Loucy (cell line): ENCODE measurements at regions not wholly inside any gene's neighbourhood (a gene's known extent, or its start where the extent isn't known, plus 50 kb on each side); places are given as distances from the start of the nearest gene placed in this dataset.

ENCODE experiments used
- H2AFZ ChIP-seq: fragments of 200-600 bp; sonication (generic); 2 replicates; pipeline ENCODE4 v1.6.0; 2016; ENCODE audit warnings: antibody characterized with exemption, mild to moderate bottlenecking, low read length, moderate library complexity
- H3F3A ChIP-seq: fragments of 200-600 bp; 2 replicates; pipeline ENCODE4 v1.6.0; 2016; ENCODE audit warnings: antibody characterized with exemption, low read depth, mild to moderate bottlenecking
- H3K27me3 ChIP-seq: fragments of 200-600 bp; sonication (generic); 2 replicates; pipeline ENCODE4 v1.6.1; 2014; ENCODE audit warnings: low read length, mild to moderate bottlenecking; ENCODE audit not compliant: insufficient read depth, poor library complexity, severe bottlenecking
- H3K36me3 ChIP-seq: fragments of 200-600 bp; sonication (generic); 2 replicates; pipeline ENCODE4 v1.6.1; 2016; ENCODE audit warnings: low read length; ENCODE audit not compliant: insufficient read depth
- H3K4me1 ChIP-seq: fragments of 200-600 bp; sonication (generic); 2 replicates; pipeline ENCODE4 v1.5.1; 2014; ENCODE audit warnings: low read length, mild to moderate bottlenecking; ENCODE audit not compliant: insufficient read depth, poor library complexity, severe bottlenecking
- H3K4me2 ChIP-seq: fragments of 200-600 bp; sonication (generic); 2 replicates; pipeline ENCODE4 v1.6.0; 2014; ENCODE audit warnings: antibody characterized with exemption, low read length, low read depth, mild to moderate bottlenecking; ENCODE audit not compliant: poor library complexity, severe bottlenecking
- H3K4me3 ChIP-seq: fragments of 200-600 bp; sonication (generic); 2 replicates; pipeline ENCODE4 v1.5.1; 2014; ENCODE audit warnings: low read length, mild to moderate bottlenecking, mixed read lengths; ENCODE audit not compliant: poor library complexity, severe bottlenecking
- H3K79me2 ChIP-seq: fragments of 200-600 bp; sonication (generic); 2 replicates; pipeline ENCODE4 v1.6.1; 2014; ENCODE audit warnings: low read length; ENCODE audit not compliant: insufficient read depth
- H3K9ac ChIP-seq: fragments of 200-600 bp; sonication (generic); 2 replicates; pipeline ENCODE4 v1.6.0; 2014; ENCODE audit warnings: mild to moderate bottlenecking, low read depth, low read length, moderate library complexity; ENCODE audit not compliant: poor library complexity, severe bottlenecking
- H3K9me2 ChIP-seq: fragments of 200-600 bp; sonication (generic); replicated peaks from 2 replicates; pipeline ENCODE4 v1.6.1; 2016; ENCODE audit warnings: low read depth, low read length, mixed read lengths
- H3K9me3 ChIP-seq: fragments of 200-600 bp; sonication (generic); 2 replicates; pipeline ENCODE4 v1.6.1; 2014; ENCODE audit warnings: mild to moderate bottlenecking, antibody characterized with exemption, low read length, low read depth; ENCODE audit not compliant: insufficient read depth
- H4K20me1 ChIP-seq: fragments of 200-600 bp; sonication (generic); 2 replicates; pipeline ENCODE4 v1.6.0; 2014; ENCODE audit warnings: antibody characterized with exemption, low read length, mild to moderate bottlenecking; ENCODE audit not compliant: insufficient read depth, poor library complexity, severe bottlenecking
- CTCF ChIP-seq: fragments of 200-600 bp; sonication (generic); conservative IDR thresholded peaks from 2 replicates; pipeline ENCODE4 v1.5.1; 2014; ENCODE audit warnings: mild to moderate bottlenecking, antibody characterized with exemption, low read length
- EZH2phosphoT487 ChIP-seq: fragments of 200-600 bp; IDR thresholded peaks from 2 replicates; pipeline ENCODE4 v1.6.1; 2018; ENCODE audit warnings: antibody characterized with exemption, mild to moderate bottlenecking, moderate library complexity, borderline replicate concordance

- no peaks in the 10 kb centered on the region for H4K20me1 ChIP-seq
- H3K9me2 ChIP-seq = no peaks in the 10 kb centered on the region
- no peaks in the 10 kb centered on the region for H3K4me1 ChIP-seq
- H3K4me3 ChIP-seq = no peak overlapping the region
- H3K79me2 ChIP-seq = no peaks in the 10 kb centered on the region
- no peaks in the 10 kb centered on the region for H3F3A ChIP-seq
- H3K4me2 ChIP-seq = no peak overlapping the region
- no peaks in the 10 kb centered on the region for H3K36me3 ChIP-seq
- H3K9ac ChIP-seq = no peak overlapping the region
- no peak overlapping the region for H2AFZ ChIP-seq
- no peaks in the 10 kb centered on the region for H3K27me3 ChIP-seq
- peaks cover 15% of the 10 kb centered on the region; the same call in 1 of the 2 replicates for H3K9me3 ChIP-seq
- no peak for TF ChIP-seq EZH2phosphoT487
- no peak for TF ChIP-seq CTCF
These were observed 102.7 kb upstream of the UQCRFS1 start for GRCh38 chr19:29315556-29316190.

- Histone ChIP-seq H3K4me1 (no peaks in the 10 kb centered on the region), H3K36me3 (no peaks in the 10 kb centered on the region), H3K9me2 (no peaks in the 10 kb centered on the region), H4K20me1 (no peaks in the 10 kb centered on the region), H3F3A (no peaks in the 10 kb centered on the region), H3K9me3 (peaks cover 11% of the 10 kb centered on the region; the same call in 1 of the 2 replicates), H3K4me2 (no peak overlapping the region), H3K27me3 (no peaks in the 10 kb centered on the region), H2AFZ (no peak overlapping the region), H3K9ac (no peak overlapping the region), H3K79me2 (no peaks in the 10 kb centered on the region), H3K4me3 (no peak overlapping the region)
- TF ChIP-seq EZH2phosphoT487 (no peak), CTCF (no peak)
These were observed 105.6 kb upstream of the UQCRFS1 start for GRCh38 chr19:29318581-29318980.

- Histone ChIP-seq H4K20me1 (no peaks in the 10 kb centered on the region), H3K9me3 (peaks cover 10% of the 10 kb centered on the region; the same call in 1 of the 2 replicates), H3K4me1 (no peaks in the 10 kb centered on the region), H3F3A (no peaks in the 10 kb centered on the region), H2AFZ (no peak overlapping the region), H3K4me2 (no peak overlapping the region), H3K27me3 (no peaks in the 10 kb centered on the region), H3K79me2 (no peaks in the 10 kb centered on the region), H3K9me2 (no peaks in the 10 kb centered on the region), H3K4me3 (no peak overlapping the region), H3K9ac (no peak overlapping the region), H3K36me3 (no peaks in the 10 kb centered on the region)
- TF ChIP-seq CTCF (no peak), EZH2phosphoT487 (no peak)
These were observed 107.1 kb upstream of the UQCRFS1 start for GRCh38 chr19:29320086-29320485.
